ENCODE measurements at regions not wholly inside any gene's neighbourhood (a gene's known extent, or its start where the extent isn't known, plus 50 kb on each side); places are given as distances from the start of the nearest gene placed in this dataset.
A peak's percentile ranks its signal among the peaks of the same experiment; 100 is the strongest.

DNA sequence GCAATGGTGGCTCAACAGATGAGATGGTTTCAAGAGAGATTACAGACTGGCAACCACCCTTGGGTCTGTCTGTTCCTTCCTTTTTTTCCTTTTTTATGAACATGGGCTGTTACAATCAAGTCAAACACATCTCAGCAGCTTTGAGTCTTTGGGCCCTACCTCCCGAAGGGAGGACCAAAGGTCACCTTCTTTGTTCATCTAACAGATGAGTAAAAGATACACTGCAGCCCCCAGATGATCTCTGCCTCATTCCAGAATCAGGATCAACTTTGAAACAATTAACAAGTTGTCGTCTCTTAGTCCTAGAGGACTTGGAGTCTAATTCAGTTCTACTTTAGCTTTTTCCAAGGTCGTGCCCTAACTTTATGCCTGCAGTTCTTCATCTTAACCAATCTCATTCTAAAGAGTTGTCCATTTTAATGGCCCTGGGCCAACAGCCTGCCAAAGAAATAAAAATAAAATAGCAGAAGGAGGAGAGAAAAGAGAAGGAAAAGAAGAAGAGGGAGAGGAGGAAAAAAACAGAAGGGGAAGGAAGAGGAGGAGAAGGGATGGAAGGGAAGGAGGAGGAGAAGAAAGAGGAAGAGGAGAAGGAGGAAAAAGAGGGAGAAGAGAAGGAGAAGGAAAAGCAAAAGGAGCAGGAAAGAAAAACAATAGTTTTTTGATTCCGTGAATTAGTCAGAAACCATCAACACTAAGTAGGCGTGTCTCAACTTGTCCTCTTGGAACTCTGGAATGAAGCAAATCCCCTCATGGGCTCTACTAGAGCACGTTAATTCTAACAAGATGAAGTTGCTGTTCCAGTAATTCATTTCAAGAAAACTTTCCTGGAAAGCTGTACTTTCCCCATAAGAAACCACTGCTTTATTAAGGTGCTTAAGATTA lies 281.2 kb downstream of the FOXO1 start:
- no peak for DNase-seq (ENCODE audit: low read depth)

DNA sequence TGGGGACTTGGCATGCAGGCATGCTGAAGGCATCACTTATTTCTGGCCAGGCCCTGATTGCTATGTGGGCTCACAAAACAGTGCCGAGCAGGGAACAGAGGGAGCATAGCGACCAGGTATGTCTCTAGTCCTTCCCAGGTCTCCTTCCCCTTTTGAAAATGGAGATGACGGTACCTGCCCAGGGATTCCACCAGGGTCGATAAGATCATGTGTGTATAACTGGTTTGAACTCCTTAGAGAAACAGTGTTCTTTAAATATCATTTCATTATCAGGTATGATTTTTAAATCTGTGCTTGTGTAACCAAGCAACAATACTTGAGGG lies 280.6 kb downstream of the FOXO1 start:
- TF ChIP-seq, protein P1, sequence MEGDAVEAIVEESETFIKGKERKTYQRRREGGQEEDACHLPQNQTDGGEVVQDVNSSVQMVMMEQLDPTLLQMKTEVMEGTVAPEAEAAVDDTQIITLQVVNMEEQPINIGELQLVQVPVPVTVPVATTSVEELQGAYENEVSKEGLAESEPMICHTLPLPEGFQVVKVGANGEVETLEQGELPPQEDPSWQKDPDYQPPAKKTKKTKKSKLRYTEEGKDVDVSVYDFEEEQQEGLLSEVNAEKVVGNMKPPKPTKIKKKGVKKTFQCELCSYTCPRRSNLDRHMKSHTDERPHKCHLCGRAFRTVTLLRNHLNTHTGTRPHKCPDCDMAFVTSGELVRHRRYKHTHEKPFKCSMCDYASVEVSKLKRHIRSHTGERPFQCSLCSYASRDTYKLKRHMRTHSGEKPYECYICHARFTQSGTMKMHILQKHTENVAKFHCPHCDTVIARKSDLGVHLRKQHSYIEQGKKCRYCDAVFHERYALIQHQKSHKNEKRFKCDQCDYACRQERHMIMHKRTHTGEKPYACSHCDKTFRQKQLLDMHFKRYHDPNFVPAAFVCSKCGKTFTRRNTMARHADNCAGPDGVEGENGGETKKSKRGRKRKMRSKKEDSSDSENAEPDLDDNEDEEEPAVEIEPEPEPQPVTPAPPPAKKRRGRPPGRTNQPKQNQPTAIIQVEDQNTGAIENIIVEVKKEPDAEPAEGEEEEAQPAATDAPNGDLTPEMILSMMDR (conservative IDR thresholded peaks at IDR 0.05; ENCODE audit: low read length) = no peak
- no peak overlapping the region for H3K4me3 ChIP-seq (ENCODE audit: low read length)
- DNase-seq (ENCODE audit: low read depth) = no peak

More for the DNA sequence above, 281.2 kb downstream of the FOXO1 start:
- TF ChIP-seq, protein P1 (conservative IDR thresholded peaks at IDR 0.05; ENCODE audit: low read length) = no peak
- no peak overlapping the region for H3K4me3 ChIP-seq (ENCODE audit: low read length)

DNA sequence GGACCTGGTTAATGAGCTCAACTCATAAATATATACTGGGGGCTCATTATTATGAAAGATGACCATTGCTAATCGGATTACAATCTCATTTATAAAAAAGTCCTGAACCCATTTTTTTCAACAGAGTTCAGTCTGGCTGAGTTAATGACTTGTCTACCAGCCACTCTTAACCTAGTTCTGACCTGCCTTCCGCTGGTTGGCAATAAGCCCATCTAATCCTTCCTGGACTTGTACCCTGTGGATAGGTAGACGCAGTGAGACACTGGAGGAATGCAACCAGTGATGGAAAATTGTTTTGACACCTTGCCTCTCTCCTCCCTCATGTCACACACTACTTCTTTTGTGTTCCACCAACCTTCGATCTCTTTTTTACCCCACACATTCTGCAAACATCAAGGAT lies 279.9 kb downstream of the FOXO1 start:
- TF ChIP-seq, protein P1 (conservative IDR thresholded peaks at IDR 0.05; ENCODE audit: low read length) = no peak
- H3K4me3 ChIP-seq (ENCODE audit: low read length) = no peak overlapping the region
- DNase-seq (ENCODE audit: low read depth) = no peak

DNA sequence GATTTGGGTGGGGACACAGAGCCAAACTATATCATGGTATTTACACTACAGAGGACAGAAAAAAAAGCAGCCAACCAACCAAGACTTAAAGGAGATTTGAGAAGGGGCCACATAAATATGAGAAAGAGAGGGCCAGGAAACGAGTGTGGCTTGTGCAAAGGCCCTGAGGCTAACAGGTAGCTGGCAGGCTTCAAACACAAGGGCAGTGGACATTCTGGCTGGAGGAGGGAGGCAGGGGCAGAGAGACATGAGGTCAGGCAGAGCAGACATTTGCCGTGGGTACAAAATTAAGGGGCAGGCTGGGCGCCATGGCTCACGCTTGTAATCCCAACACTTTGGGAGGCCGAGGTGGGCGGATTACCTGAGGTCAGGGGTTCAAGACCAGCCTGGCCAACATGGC lies 278.7 kb downstream of the FOXO1 start:
- TF ChIP-seq, protein P1 (conservative IDR thresholded peaks at IDR 0.05; ENCODE audit: low read length) = no peak
- no peak overlapping the region for H3K4me3 ChIP-seq (ENCODE audit: low read length)

GRCh38 chr13:40388617-40389016 lies 277.8 kb downstream of the FOXO1 start:
- H3K4me3 ChIP-seq (ENCODE audit: low read length) = no peak overlapping the region
- peak; percentile 13 for DNase-seq (ENCODE audit: low read depth)
- TF ChIP-seq, protein P1 (conservative IDR thresholded peaks at IDR 0.05; ENCODE audit: low read length) = no peak

More for the DNA sequence above, 278.7 kb downstream of the FOXO1 start:
- DNase-seq (ENCODE audit: low read depth) = no peak

DNA sequence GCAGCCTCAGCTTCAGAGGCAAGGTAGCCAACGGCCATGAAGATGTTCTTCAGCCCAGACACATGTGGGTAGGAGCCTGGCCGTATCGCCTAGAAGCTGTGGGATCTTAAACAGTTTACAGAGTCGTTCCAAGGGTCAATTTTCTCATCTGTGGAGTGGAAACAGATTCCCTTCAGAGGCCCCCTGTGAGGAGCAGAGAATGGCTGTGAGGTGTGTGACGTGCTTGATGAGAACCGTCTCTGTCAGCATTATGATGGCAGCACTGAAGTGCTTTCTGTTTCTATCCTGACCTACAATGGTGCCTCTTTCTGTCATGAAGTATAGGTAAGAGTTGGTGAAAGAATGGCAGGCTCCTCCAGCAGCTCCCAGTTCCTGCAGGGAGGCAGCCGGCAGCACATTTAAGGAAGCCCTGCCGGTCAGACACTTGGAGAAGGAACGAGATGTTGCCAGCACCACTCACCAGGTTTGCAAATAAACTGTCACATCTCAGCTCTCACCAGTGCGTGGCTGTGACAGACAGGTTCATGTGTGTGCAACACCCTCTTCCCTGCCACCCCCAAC lies 277.3 kb downstream of the FOXO1 start:
- no peak overlapping the region for H3K4me3 ChIP-seq (ENCODE audit: low read length)
- DNase-seq (ENCODE audit: low read depth) = no peak
- TF ChIP-seq, protein P1 (conservative IDR thresholded peaks at IDR 0.05; ENCODE audit: low read length) = no peak

DNA sequence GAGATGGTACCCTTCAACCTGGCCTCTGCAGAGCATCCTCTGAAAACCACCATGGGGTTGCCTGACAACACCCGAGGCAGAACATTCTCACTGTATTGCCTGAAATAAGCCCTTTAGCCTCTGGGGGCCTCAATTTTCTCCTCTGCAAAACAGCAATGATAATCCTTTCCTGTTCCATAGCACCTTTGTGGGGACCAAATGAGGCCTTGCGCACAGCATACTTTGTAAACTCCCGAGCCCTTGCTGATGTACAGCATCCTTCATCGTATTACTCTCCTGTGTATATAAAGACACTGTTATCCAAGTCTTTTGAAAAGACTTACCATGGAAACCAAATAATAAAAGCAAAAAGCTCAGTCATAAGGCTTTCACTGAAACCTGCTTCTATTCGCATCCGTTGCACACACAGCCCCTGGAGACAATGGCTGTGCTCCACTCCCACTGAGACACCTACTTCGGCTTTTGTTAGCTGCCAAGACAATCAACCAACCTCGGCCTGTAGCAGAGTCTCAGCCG lies 276.0 kb downstream of the FOXO1 start:
- DNase-seq (ENCODE audit: low read depth) = no peak
- TF ChIP-seq, protein P1 (conservative IDR thresholded peaks at IDR 0.05; ENCODE audit: low read length) = no peak
- H3K4me3 ChIP-seq (ENCODE audit: low read length) = no peak overlapping the region

All from AG10803 (cell line).